Astrocyte (in vitro differentiated cells and primary cell): ENCODE measurements at regions not wholly inside any gene's neighbourhood (a gene's known extent, or its start where the extent isn't known, plus 50 kb on each side); places are given as distances from the start of the nearest gene placed in this dataset.

Experiments used
- CTCF ChIP-seq: IDR thresholded peaks from 2 replicates; pipeline ENCODE4 v1.5.1; 2011; ENCODE audit warnings: low read depth, mild to moderate bottlenecking, inconsistent platforms, low read length, moderate library complexity; ENCODE audit not compliant: insufficient read depth
- EZH2 ChIP-seq: IDR thresholded peaks from 2 replicates; pipeline ENCODE4 v1.6.1; 2012; ENCODE audit warnings: mild to moderate bottlenecking, low read length, inconsistent platforms; ENCODE audit not compliant: insufficient read depth

- TF ChIP-seq CTCF: no peak
- no peak for TF ChIP-seq EZH2
These were observed 133.7 kb upstream of the ALCAM start for GRCh38 chr3:105233010-105233409.
